HepG2 (cell line): ENCODE measurements at regions not wholly inside any gene's neighbourhood (a gene's known extent, or its start where the extent isn't known, plus 50 kb on each side); places are given as distances from the start of the nearest gene placed in this dataset.

Experiments used
- AHDC1 ChIP-seq: sonication (generic); formaldehyde crosslinking; IDR thresholded peaks from 2 replicates; pipeline ENCODE4 v1.5.1; 2020; ENCODE audit warnings: mild to moderate bottlenecking, missing genetic modification reagents, borderline replicate concordance
- E2F1 ChIP-seq: sonication (generic); formaldehyde crosslinking; IDR thresholded peaks from 2 replicates; pipeline ENCODE4 v1.5.0; 2020; ENCODE audit warnings: missing genetic modification reagents
- ERF ChIP-seq: IDR thresholded peaks from 2 replicates; pipeline ENCODE4 v1.6.1; 2018; ENCODE audit warnings: missing biosample characterization, missing genetic modification reagents
- ETV6 ChIP-seq: sonication (generic); formaldehyde crosslinking; conservative IDR thresholded peaks from 2 replicates; pipeline ENCODE4 v1.4.0; 2020; ENCODE audit warnings: missing genetic modification reagents
- FOSL1 ChIP-seq: sonication (generic); formaldehyde crosslinking; IDR thresholded peaks from 2 replicates; pipeline ENCODE4 v1.9.0; 2021; ENCODE audit warnings: missing genetic modification reagents, borderline replicate concordance
- MLLT10 ChIP-seq: sonication (generic); formaldehyde crosslinking; IDR thresholded peaks from 2 replicates; pipeline ENCODE4 v1.4.0; 2020; ENCODE audit warnings: missing genetic modification reagents
- NFIC ChIP-seq: IDR thresholded peaks from 2 replicates; pipeline ENCODE4 v1.6.1; 2012; ENCODE audit warnings: mild to moderate bottlenecking, low read length, inconsistent platforms
- NR0B2 ChIP-seq: sonication (generic); formaldehyde crosslinking; IDR thresholded peaks from 2 replicates; pipeline ENCODE4 v1.4.0; 2020; ENCODE audit warnings: mild to moderate bottlenecking, missing genetic modification reagents
- NR2C2 ChIP-seq: sonication (generic); formaldehyde crosslinking; IDR thresholded peaks from 2 replicates; pipeline ENCODE4 v1.4.0; 2020; ENCODE audit warnings: missing genetic modification reagents, mild to moderate bottlenecking, moderate library complexity, borderline replicate concordance
- YY1 ChIP-seq: IDR thresholded peaks from 2 replicates; pipeline ENCODE4 v1.6.1; 2011; ENCODE audit warnings: low read length, low read depth, moderate library complexity, mild to moderate bottlenecking; ENCODE audit not compliant: insufficient read depth, insufficient replicate concordance
- ZIK1 ChIP-seq: sonication (generic); formaldehyde crosslinking; IDR thresholded peaks from 2 replicates; pipeline ENCODE4 v1.5.0; 2020; ENCODE audit warnings: mild to moderate bottlenecking, low read depth, missing genetic modification reagents, borderline replicate concordance
- ZMYM3 ChIP-seq: sonication (generic); formaldehyde crosslinking; IDR thresholded peaks from 2 replicates; pipeline ENCODE4 v1.5.1; 2020; ENCODE audit warnings: mild to moderate bottlenecking, missing genetic modification reagents
- ZNF253 ChIP-seq: sonication (generic); formaldehyde crosslinking; IDR thresholded peaks from 2 replicates; pipeline ENCODE4 v1.8.0; 2022; ENCODE audit warnings: mild to moderate bottlenecking, missing genetic modification reagents, borderline replicate concordance
- ZNF3 ChIP-seq: IDR thresholded peaks from 2 replicates; pipeline ENCODE4 v1.7.0; 2017; ENCODE audit warnings: inconsistent platforms
- ZNF343 ChIP-seq: sonication (generic); formaldehyde crosslinking; IDR thresholded peaks from 2 replicates; pipeline ENCODE4 v1.4.0; 2020; ENCODE audit warnings: mild to moderate bottlenecking, missing genetic modification reagents
- ZNF616 ChIP-seq: sonication (generic); formaldehyde crosslinking; IDR thresholded peaks from 2 replicates; pipeline ENCODE4 v1.5.0; 2020; ENCODE audit warnings: low read depth, mild to moderate bottlenecking, missing genetic modification reagents
- ZNF672 ChIP-seq: sonication (generic); formaldehyde crosslinking; IDR thresholded peaks from 2 replicates; pipeline ENCODE4 v1.8.1; 2022; ENCODE audit warnings: missing genetic modification reagents
- ZNF703 ChIP-seq: sonication (generic); formaldehyde crosslinking; IDR thresholded peaks from 2 replicates; pipeline ENCODE4 v1.5.1; 2020; ENCODE audit warnings: missing genetic modification reagents, mild to moderate bottlenecking, moderate library complexity, borderline replicate concordance
- ZNF773 ChIP-seq: sonication (generic); formaldehyde crosslinking; IDR thresholded peaks from 2 replicates; pipeline ENCODE4 v1.4.0; 2020; ENCODE audit warnings: missing genetic modification reagents, borderline replicate concordance
- ZNF883 ChIP-seq: sonication (generic); formaldehyde crosslinking; IDR thresholded peaks from 2 replicates; pipeline ENCODE4 v1.5.1; 2020; ENCODE audit warnings: mild to moderate bottlenecking, missing genetic modification reagents; ENCODE audit errors: not compliant biosample characterization
- TF ChIP-seq, protein P1 (sequence below): IDR thresholded peaks from 2 replicates; pipeline ENCODE4 v1.6.1; 2018; ENCODE audit warnings: missing genetic modification reagents, mild to moderate bottlenecking, missing compliant biosample characterization
- TF ChIP-seq, protein P2 (sequence below): sonication (generic); formaldehyde crosslinking; IDR thresholded peaks from 2 replicates; pipeline ENCODE4 v1.4.0; 2020; ENCODE audit warnings: missing genetic modification reagents

DNA sequence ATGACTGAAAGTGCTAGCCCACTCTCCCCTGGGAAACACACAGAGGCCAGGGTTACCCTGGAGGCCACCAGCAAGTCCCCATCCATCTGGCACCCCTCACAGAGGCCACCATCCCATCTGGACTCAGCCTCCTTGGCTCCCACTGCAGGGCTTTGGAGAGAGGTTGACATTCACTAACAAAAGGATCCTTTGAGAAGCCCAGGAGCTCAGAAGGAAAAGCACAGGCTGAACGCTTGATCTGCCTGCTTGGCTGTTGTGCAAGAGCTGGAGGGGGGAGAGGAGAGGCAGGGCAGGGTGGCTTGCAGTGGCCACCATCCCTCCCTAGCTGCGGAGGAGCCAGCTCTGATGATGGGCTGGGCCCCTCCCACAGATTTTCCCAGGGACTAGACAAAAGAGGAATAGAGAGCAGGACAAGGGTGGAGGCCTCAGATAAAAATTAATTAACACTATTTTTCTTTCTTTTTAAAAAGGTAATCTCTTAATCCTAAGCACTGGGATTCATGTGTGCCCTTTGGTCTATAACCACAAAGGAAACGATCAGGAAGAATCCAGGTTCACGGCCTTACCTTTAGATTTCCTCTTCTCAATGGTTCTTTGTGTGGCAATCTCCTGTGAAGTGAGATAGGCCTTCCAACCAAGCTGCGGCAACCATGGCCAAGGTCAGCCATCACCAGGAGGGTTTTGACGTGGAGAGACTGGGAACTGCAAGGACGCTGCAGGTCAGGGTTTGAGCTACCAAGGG lies 154.7 kb downstream of the BARX2 start (continued):
- TF ChIP-seq, protein P1, sequence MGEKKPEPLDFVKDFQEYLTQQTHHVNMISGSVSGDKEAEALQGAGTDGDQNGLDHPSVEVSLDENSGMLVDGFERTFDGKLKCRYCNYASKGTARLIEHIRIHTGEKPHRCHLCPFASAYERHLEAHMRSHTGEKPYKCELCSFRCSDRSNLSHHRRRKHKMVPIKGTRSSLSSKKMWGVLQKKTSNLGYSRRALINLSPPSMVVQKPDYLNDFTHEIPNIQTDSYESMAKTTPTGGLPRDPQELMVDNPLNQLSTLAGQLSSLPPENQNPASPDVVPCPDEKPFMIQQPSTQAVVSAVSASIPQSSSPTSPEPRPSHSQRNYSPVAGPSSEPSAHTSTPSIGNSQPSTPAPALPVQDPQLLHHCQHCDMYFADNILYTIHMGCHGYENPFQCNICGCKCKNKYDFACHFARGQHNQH (CRISPR knock-in tag) = no peak
- TF ChIP-seq ETV6 (CRISPR knock-in tag) (no peak), ZNF3 (CRISPR knock-in tag) (no peak), ZIK1 (CRISPR knock-in tag) (no peak), ZMYM3 (no peak), ZNF672 (CRISPR knock-in tag) (no peak), NFIC (no peak), FOSL1 (CRISPR knock-in tag) (no peak), E2F1 (no peak), NR2C2 (CRISPR knock-in tag) (peak; percentile 65; the same call in 1 of the 2 replicates), ZNF616 (no peak), YY1 (no peak), ZNF703 (CRISPR knock-in tag) (no peak), AHDC1 (CRISPR knock-in tag) (peak; percentile 44; the same call in 1 of the 2 replicates), ZNF773 (CRISPR knock-in tag) (no peak), MLLT10 (CRISPR knock-in tag) (no peak), ZNF883 (CRISPR knock-in tag) (no peak), NR0B2 (CRISPR knock-in tag) (no peak), ZNF253 (no peak), ZNF343 (CRISPR knock-in tag) (no peak), ERF (CRISPR knock-in tag) (no peak)
- TF ChIP-seq, protein P2, sequence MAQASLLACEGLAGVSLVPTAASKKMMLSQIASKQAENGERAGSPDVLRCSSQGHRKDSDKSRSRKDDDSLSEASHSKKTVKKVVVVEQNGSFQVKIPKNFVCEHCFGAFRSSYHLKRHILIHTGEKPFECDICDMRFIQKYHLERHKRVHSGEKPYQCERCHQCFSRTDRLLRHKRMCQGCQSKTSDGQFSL (CRISPR knock-in tag) = no peak
